ENCODE measurements at regions not wholly inside any gene's neighbourhood (a gene's known extent, or its start where the extent isn't known, plus 50 kb on each side); places are given as distances from the start of the nearest gene placed in this dataset.

GRCh38 chr7:51929818-51930217 is 613.2 kb upstream of the COBL start (continued):
- TF ChIP-seq OSR2 (tag by site-specific recombination; IDR thresholded peaks at IDR 0.05) (no peak), ZIC2 (tag by site-specific recombination; IDR thresholded peaks at IDR 0.05) (no peak), ZBTB26 (tag by site-specific recombination; optimal IDR thresholded peaks at IDR 0.05) (no peak), GFI1B (tag by site-specific recombination; IDR thresholded peaks at IDR 0.05) (no peak), ELK4 (IDR thresholded peaks at IDR 0.05; ENCODE audit: borderline replicate concordance, low read depth, low read length) (no peak)

DNA sequence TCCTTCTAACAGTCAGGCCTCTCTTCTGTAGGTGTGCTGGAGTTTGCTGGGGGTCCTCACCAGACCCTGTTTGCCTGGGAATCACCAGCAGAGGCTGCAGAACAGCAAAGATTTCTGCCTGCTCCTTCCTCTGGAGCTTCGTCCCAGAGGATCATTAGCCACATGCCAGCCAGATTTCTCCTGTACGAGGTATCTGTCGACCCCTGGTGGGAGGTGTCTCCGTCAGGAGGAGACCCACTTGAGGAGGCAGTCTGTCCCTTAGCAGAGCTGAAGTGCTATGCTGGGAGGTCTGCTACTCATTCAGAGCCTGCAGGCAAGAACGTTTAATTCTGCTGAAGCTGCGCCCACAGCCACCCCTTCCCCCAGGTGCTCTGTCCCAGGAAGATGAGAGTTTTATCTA is 611.1 kb upstream of the COBL start:
- Histone ChIP-seq H3K36me3 (ENCODE audit: control insufficient read depth in 2 of 2, insufficient read depth in 1 of 2, low read length in 2 of 2) (no peaks in the 10 kb centered on the region), H3K4me1 (ENCODE audit: control insufficient read depth, insufficient read depth, low read length) (no peaks in the 10 kb centered on the region), H3K9me3 (ENCODE audit: control insufficient read depth, insufficient read depth, low read depth, low read length) (no peaks in the 10 kb centered on the region), H3K4me3 (ENCODE audit: low read depth, low read length) (no peak overlapping the region), H3K27ac (ENCODE audit: extremely low read depth, low read depth, low read length) (no peak overlapping the region)
- ChIA-PET CTCF (no interaction called here), POLR2A (no interaction called here)
- TF ChIP-seq WT1 (tag by site-specific recombination; IDR thresholded peaks at IDR 0.05) (no peak), KLF1 (tag by site-specific recombination; IDR thresholded peaks at IDR 0.05) (no peak), ZNF311 (tag by site-specific recombination; IDR thresholded peaks at IDR 0.05; ENCODE audit: borderline replicate concordance) (no peak), ZBTB6 (tag by site-specific recombination; IDR thresholded peaks at IDR 0.05) (no peak), ZBTB7A (tag by site-specific recombination; IDR thresholded peaks at IDR 0.05; ENCODE audit: low read depth) (no peak), ZNF221 (tag by site-specific recombination; IDR thresholded peaks at IDR 0.05; ENCODE audit: borderline replicate concordance) (no peak), OVOL3 (tag by site-specific recombination; IDR thresholded peaks at IDR 0.05) (no peak), ZNF175 (tag by site-specific recombination; IDR thresholded peaks at IDR 0.05) (no peak), GLI2 (tag by site-specific recombination; IDR thresholded peaks at IDR 0.05; ENCODE audit: borderline replicate concordance, low read depth) (no peak), ZFP41 (tag by site-specific recombination; IDR thresholded peaks at IDR 0.05; ENCODE audit: borderline replicate concordance) (no peak), ZNF610 (tag by site-specific recombination; IDR thresholded peaks at IDR 0.05; ENCODE audit: borderline replicate concordance) (no peak), KLF7 (tag by site-specific recombination; IDR thresholded peaks at IDR 0.05; ENCODE audit: borderline replicate concordance) (no peak), KLF16 (tag by site-specific recombination; IDR thresholded peaks at IDR 0.05) (no peak), TCF7L2 (IDR thresholded peaks at IDR 0.05; ENCODE audit: borderline replicate concordance, low read depth, low read length) (no peak), ZNF155 (tag by site-specific recombination; IDR thresholded peaks at IDR 0.05) (no peak)

DNA sequence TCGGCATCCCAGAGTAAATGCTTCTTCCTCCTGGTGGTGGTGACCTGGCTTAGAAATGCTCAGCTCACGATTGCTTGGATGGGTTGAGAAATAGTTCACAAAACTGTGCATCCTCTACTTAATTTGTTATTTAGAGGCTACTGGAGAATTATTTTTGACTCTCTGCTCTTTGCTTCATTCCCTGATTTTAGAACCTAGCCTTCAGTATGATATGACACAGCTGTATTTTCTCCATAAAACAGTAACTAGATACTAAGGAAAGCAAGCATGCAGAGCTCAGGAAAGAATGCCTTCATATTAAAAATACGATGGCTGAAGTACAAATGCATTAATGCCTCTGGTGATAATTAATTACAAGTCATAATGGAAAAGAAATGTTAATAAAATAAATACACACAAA is 602.0 kb upstream of the COBL start:
- Histone ChIP-seq H3K36me3 (ENCODE audit: control insufficient read depth in 2 of 2, insufficient read depth in 1 of 2, low read length in 2 of 2) (no peaks in the 10 kb centered on the region), H3K9me3 (ENCODE audit: control insufficient read depth, insufficient read depth, low read depth, low read length) (no peaks in the 10 kb centered on the region), H3K27ac (ENCODE audit: extremely low read depth, low read depth, low read length) (no peak overlapping the region), H3K4me3 (ENCODE audit: low read depth, low read length) (no peak overlapping the region), H3K4me1 (ENCODE audit: control insufficient read depth, insufficient read depth, low read length) (no peaks in the 10 kb centered on the region)
- ChIA-PET POLR2A (no interaction called here), CTCF (no interaction called here)
- TF ChIP-seq ZNF48 (tag by site-specific recombination; IDR thresholded peaks at IDR 0.05), result no peak
- TF ChIP-seq ZBTB7A (tag by site-specific recombination; IDR thresholded peaks at IDR 0.05; ENCODE audit: low read depth), result no peak
- no peak for TF ChIP-seq ZNF184 (tag by site-specific recombination; IDR thresholded peaks at IDR 0.05)
- TF ChIP-seq ZNF624 (tag by site-specific recombination; IDR thresholded peaks at IDR 0.05), result no peak

Measured in HEK293 (cell line).